Limb (tissue), 2 donors: ENCODE measurements at regions not wholly inside any gene's neighbourhood (a gene's known extent, or its start where the extent isn't known, plus 50 kb on each side); places are given as distances from the start of the nearest gene placed in this dataset.
A peak's percentile ranks its signal among the peaks of the same experiment; 100 is the strongest.

ENCODE experiments used
- DNase-seq, 2 donors: peaks; one replicate each; pipeline ENCODE4 v3.0.0-alpha.2; 2016; ENCODE audit errors: extremely low spot score in 2 of 2

- DNase-seq, result no peak
Observed at GRCh38 chr2:59096973-59097372, 855.8 kb upstream of the FANCL start.

- DNase-seq, result no peak
Observed at GRCh38 chr2:59093571-59093970, 852.4 kb upstream of the FANCL start.

- no peak for DNase-seq
Observed at GRCh38 chr2:59084326-59084725, 843.2 kb upstream of the FANCL start.

DNA sequence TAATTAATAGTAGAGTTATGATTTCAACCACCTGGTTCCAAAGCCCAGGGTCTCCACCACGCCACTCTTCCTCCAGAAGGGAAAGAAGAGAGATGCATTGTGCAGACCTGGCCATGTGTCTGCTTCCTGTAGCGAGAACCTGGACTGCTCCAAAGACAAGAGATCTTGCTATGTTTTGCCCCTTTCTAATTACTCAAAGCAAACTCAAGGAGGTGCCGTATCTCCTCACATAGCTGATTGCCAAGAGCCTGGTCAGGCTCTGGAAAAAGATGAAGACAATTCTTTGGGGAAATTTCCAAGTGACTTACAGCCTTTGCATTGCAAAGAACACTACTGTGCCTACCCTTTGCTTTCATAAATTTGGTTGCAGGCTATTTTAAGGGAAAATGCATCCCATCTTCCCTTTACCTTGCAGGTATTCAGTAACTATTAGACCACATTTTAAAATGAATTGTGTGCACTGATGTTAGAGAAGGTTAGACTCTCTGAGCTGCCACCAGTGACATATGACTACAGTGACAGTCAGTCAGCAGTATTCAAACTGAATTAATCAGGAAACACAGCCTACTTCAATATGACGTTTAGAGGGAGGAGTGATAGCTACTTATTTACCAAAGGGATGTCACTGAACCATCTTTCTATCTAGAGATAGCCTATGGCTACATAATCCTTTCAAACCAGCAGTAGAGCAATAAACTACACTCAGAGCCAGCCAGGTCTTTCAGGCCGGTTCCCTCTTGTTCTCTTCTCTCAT, 842.1 kb upstream of the FANCL start:
- DNase-seq, result no peak

DNA sequence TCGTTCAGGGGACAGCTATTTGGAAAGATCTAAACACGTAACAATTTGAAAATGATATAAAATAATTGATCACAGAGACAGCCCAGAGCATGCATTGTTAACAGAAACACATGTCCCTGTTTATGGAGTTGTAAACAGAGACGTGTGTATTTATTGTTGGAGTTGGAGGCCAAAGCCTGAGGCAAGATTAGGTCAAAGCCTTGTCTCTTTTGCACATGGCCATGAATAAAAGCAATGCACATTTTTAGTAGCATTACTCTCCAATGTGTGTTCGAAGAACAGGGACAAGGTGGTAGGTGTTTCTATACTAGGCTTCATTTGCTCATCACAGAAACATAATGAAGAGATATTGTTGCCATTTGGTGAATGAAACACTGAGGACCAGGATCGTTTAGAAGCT, 841.5 kb upstream of the FANCL start:
- no peak for DNase-seq

- DNase-seq, result no peak
Observed at GRCh38 chr2:59080451-59081181, 839.5 kb upstream of the FANCL start.

- no peak for DNase-seq
Observed at GRCh38 chr2:59077981-59078531, 836.9 kb upstream of the FANCL start.

DNA sequence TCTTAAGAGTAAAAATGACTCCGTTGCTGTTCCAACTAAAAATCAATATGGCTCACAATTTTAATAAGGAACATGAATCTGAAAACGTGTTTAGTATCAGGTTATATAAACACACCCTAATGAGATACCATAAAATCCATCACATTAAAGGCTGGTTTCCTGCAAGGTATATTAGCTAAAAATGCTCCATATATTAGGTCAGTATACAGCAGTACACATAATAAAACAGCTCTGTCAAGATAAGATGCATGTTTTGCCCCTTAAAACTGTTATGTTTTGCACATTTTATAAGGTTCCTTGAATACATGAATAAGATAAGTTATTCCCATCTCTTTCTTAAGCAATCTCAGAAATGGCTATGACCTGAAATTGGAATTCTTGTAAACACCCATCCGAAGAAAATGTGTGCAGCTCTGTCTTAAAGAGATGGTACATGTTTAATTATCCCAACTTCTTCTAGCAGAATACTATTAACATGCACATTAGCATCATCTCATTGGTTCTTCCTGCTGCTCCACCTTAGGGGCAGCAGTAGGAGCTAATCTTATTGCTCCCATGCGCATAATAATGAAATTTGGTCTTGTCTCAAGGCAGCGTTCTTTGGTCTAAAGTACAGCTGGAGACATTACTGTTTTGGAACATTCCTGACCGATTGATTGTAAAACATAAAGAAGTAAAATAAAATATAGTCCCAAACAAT, 836.1 kb upstream of the FANCL start:
- no peak for DNase-seq

DNA sequence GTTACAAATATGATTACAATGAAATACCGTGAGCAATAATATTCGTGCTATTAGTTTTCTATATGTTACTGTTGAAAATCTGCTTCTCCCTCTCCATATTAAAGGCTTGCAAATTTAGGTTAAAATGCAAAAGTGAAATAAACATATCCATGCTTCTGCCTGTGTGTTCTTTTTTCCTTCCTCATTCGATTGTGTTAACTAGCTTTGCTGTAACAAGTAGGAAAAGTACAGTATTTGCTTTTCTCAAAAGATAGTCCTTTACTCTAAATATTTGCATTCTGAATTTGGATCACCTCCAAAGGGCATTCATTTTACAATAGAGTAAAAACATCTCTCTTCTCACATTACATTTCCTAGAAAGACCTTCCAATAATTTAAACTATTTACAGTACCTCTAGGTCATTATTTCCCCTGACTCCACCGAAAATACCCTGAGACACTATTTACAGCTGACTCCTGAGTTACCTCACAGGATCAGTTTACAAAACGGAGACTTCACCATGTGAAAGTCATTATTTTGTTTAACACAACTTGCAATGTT, 835.0 kb upstream of the FANCL start:
- DNase-seq, result peak in 1 of 2 donors; percentile 49

DNA sequence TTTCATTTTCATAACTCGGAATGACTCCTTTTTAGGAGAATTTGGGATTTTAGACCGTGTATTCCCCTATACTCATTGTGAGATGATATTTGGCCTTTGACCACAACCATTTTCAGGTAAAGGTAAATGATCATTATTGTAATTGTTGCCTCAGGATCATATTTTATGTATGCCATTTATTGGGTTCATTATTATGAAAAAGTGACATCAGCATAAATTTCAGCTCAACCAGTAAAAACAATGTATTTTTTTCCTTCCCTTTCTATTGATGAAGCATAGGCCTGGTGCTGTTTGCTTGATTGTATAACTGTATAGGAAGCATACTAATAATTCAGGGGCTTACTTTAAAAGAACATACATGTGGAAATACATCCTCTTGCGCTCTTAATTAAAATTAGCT, 832.9 kb upstream of the FANCL start:
- no peak for DNase-seq

DNA sequence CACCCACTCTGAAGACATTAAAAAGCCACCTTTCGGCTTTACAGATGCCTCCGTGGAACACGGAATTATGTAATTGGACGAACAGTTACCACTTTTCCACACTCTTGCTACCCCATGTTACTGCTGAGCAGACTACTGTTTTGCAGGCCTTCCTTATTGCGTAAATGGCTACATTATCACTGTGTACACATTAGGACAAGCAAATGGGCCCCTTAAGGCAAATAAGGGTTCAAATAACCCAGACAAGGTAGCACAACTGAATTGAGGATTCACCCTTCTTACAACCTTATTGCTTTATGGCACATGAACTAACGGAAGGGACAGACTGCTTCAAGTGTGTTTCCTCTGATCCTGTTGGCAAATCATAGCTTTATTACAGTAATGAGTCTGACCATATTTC, 832.2 kb upstream of the FANCL start:
- DNase-seq, result no peak

GRCh38 chr2:59068255-59068654, 827.1 kb upstream of the FANCL start:
- DNase-seq, result no peak

DNA sequence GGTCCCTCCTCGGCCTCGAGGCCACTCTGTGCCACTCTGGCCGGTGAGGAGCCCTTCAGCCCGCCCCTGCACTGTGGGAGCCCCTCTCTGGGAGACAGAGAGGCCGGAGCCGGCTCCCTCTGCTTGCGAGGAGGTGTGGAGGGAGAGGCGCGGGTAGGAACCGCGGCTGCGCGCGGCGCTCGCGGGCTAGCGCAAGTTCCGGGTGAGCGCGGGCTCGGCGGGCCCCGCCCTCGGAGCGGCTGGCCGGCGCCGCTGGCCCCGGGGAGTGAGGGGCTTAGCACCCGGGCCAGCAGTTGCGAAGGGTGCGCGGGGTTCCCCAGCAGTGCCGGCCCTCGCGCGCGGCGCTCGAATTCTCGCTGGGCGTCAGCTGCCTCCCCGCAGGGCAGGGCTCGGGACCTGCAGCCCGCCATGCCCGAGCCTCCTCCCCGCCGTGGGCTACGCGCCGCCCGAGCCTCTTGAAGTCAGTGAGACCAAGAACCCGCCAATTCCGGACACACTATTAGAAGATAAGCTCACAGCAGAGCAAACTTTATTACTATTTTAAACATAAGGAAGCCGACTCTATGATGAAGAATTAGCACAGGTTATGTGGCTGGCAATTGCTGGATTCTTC, 825.8 kb upstream of the FANCL start:
- DNase-seq, result no peak

DNA sequence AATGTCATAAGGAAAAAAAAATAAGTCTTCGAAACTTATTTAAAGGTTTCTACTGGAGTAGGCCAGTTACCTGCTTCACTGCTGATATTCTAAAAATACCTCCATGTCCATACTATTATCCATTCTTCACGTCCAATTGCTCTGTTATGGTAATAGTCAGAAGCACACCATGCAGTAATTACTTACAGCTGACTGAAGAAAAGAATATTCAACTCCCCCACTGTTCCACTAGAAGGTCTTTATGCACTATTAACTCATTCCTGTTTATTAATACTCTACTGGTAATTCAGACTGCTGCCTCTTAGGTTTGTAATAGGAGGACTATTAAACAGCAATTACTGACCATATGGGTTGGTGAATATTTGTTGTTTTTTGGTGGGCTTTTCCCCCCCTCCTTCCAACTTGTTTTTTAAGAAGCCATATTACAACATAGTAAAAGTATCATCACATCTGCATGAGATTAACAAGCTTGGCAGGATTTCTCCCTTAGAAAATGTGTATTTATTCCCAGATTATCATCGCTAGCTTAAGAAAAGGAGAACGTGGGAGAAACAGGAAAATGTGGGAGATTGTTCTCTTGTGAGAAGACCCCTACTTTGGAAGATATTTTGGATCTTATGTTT, 806.4 kb upstream of the FANCL start:
- peak in 1 of 2 donors; percentile 31 for DNase-seq

DNA sequence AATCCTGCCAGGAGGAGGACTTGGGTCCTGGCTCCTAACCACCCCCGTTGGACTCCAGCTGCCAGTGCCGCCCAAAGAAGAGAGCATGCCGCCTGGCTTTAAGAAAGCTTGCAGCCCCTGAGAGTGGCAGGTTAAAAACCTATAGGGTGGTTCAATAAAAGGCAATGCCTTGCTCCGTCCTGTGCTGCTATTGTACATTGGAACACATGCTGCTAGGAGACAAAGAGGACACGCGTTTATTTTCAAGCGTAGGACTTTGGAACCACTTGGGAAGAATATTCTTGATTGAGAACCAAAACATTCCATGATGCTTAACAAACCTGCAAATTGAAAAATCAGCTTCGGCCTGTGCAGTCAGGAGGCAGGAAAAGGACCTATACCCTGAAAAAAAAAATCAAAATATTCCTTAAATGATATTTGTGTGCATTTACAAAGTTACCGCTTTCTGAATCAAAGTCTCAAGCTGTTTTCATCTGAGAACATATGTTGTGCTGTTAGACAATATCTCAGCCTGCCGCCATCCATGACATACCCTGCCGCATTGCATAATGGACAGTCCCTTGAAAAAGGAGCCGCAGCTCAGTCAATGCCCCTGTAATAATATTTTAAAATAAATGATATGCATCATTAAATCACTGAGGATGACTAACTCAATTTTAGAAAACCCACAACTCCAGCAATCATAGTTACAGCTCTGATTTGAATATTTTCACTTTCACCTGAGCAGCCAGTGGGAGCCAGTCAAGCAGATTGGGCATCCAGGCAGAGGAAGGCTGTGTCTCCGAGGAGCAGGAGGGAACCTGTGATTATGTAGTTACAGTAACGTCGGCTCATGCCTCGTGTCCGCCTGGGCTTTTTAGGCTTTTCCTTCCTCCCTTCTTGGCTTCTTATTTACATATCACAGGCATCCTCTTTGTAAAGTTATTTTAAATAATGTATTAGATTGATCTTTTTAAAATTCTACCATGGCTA, 805.6 kb upstream of the FANCL start:
- no peak for DNase-seq

- no peak for DNase-seq
Observed at GRCh38 chr2:59044736-59045135, 803.6 kb upstream of the FANCL start.

DNA sequence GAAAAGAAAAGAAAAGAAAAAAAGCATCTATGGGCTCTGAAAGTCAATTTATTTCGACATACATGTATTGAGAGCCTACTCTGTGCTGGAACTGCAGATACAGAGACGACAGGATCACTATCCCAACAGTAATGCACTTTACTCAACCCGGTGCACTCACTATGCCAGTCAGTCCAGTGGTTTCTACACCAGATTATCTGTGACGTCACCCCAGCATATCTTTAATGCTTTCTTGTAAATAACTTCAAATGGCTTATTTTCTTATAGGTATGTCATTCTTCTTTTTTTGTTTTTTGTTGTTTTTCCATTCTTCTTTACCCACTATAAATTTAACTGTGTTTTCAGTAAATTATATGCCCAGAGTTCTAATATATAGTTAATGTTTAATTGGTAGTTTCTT, 800.0 kb upstream of the FANCL start:
- DNase-seq, result no peak

GRCh38 chr2:59034837-59035236, 793.7 kb upstream of the FANCL start:
- no peak for DNase-seq

- no peak for DNase-seq
Observed at GRCh38 chr2:59034106-59034505, 793.0 kb upstream of the FANCL start.

DNA sequence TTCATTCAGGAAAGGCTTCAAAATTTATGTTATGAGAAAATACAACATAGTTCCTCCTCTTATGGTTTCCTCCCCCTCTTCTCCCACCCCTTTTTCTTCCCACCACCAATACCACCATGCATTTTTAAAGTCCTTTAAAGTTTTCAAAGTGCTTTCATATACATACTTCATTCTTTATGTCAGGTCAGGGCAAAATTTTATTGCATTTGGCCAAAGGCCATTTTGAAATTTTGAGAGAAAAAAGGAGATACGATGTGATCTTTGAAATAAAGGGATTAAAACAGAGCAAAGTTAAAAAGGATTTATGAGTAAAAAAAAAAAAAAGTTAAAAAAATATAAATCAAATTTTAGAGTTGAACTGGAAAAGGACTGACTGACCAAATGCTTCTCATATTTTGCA, 792.5 kb upstream of the FANCL start:
- no peak for DNase-seq
